ENCODE measurements at regions not wholly inside any gene's neighbourhood (a gene's known extent, or its start where the extent isn't known, plus 50 kb on each side); places are given as distances from the start of the nearest gene placed in this dataset.

DNA sequence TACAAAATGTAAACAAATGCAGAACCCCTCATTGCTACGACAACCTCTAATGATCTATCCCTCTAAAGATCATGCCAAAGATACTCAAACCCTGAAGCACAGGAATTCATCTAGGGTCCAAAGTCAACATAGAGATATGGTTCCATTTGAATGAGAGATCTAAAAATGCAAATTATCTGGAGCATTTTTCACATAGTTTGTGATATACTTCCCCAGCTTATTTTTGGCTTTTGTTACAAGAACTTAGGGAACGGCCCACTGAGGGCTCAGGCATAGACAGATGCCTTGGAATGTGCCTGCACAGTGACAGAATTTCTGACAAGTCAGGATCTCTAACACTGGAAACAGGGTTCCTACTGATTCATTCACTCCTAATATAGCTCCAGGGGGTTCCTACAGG lies 258.9 kb upstream of the THBS1 start:
- no peaks in the 10 kb centered on the region for H3K27me3 ChIP-seq (ENCODE audit: control insufficient read depth, insufficient read depth, low read length)
- H3K9me3 ChIP-seq (ENCODE audit: control insufficient read depth, low read length) = no peaks in the 10 kb centered on the region
- no peaks in the 10 kb centered on the region for H3K36me3 ChIP-seq (ENCODE audit: control insufficient read depth, insufficient read depth, low read length)
- H3K4me3 ChIP-seq (ENCODE audit: low read length) = no peak overlapping the region
- H3K4me1 ChIP-seq (ENCODE audit: control insufficient read depth, insufficient read depth, low read length) = no peaks in the 10 kb centered on the region
- H3K9ac ChIP-seq (ENCODE audit: low read length) = no peak overlapping the region

GRCh38 chr15:39323157-39323556 lies 257.7 kb upstream of the THBS1 start:
- Histone ChIP-seq H3K27me3 (ENCODE audit: control insufficient read depth, insufficient read depth, low read length) (no peaks in the 10 kb centered on the region), H3K9me3 (ENCODE audit: control insufficient read depth, low read length) (no peaks in the 10 kb centered on the region), H3K9ac (ENCODE audit: low read length) (no peak overlapping the region), H3K4me1 (ENCODE audit: control insufficient read depth, insufficient read depth, low read length) (no peaks in the 10 kb centered on the region), H3K4me3 (ENCODE audit: low read length) (no peak overlapping the region), H3K36me3 (ENCODE audit: control insufficient read depth, insufficient read depth, low read length) (no peaks in the 10 kb centered on the region)

GRCh38 chr15:39323706-39324105 lies 257.2 kb upstream of the THBS1 start:
- H3K9ac ChIP-seq (ENCODE audit: low read length) = no peak overlapping the region
- no peaks in the 10 kb centered on the region for H3K27me3 ChIP-seq (ENCODE audit: control insufficient read depth, insufficient read depth, low read length)
- H3K4me3 ChIP-seq (ENCODE audit: low read length) = no peak overlapping the region
- no peaks in the 10 kb centered on the region for H3K4me1 ChIP-seq (ENCODE audit: control insufficient read depth, insufficient read depth, low read length)
- H3K9me3 ChIP-seq (ENCODE audit: control insufficient read depth, low read length) = no peaks in the 10 kb centered on the region
- H3K36me3 ChIP-seq (ENCODE audit: control insufficient read depth, insufficient read depth, low read length) = no peaks in the 10 kb centered on the region

GRCh38 chr15:39326306-39326975 lies 254.4 kb upstream of the THBS1 start:
- Histone ChIP-seq H3K9ac (ENCODE audit: low read length) (no peak overlapping the region), H3K36me3 (ENCODE audit: control insufficient read depth, insufficient read depth, low read length) (no peaks in the 10 kb centered on the region), H3K4me3 (ENCODE audit: low read length) (no peak overlapping the region), H3K9me3 (ENCODE audit: control insufficient read depth, low read length) (no peaks in the 10 kb centered on the region), H3K27me3 (ENCODE audit: control insufficient read depth, insufficient read depth, low read length) (no peaks in the 10 kb centered on the region), H3K4me1 (ENCODE audit: control insufficient read depth, insufficient read depth, low read length) (no peaks in the 10 kb centered on the region)

DNA sequence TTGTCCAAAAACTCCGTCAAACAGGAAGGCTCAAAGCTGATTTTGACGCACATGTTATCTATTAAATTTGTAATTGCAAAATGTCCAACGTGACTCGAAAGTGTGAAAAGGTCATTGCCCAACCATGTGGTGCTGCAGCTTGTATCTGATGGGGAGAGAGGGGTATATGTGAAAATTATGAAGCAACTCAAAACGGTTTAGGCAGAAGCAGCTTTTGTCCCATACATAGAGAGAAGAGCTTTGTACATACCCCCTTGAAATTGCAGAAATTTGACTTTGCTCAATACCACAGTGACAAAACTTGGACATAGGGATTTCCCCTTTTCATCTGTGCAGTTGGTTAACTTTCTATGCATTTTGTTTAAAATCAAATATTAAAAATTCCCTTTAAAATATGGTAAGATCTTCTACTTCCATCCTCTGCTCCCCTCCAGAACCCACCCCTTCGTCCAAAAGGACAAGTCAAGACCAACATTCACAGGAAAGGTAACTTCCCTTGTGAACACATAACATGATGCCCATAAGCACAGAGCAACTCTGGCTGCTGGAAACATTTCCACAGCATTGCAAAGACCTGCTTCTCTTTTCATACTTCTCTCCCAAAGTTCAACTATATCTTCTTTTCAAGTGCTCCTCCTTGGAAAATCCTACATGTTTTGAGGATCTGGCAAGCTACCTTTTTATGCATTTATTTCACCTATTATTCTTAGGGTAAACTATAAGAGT lies 253.7 kb upstream of the THBS1 start:
- H3K9me3 ChIP-seq (ENCODE audit: control insufficient read depth, low read length) = no peaks in the 10 kb centered on the region
- no peaks in the 10 kb centered on the region for H3K36me3 ChIP-seq (ENCODE audit: control insufficient read depth, insufficient read depth, low read length)
- H3K4me1 ChIP-seq (ENCODE audit: control insufficient read depth, insufficient read depth, low read length) = no peaks in the 10 kb centered on the region
- H3K4me3 ChIP-seq (ENCODE audit: low read length) = no peak overlapping the region
- H3K27me3 ChIP-seq (ENCODE audit: control insufficient read depth, insufficient read depth, low read length) = no peaks in the 10 kb centered on the region
- H3K9ac ChIP-seq (ENCODE audit: low read length) = no peak overlapping the region

GRCh38 chr15:39330061-39330460 lies 250.8 kb upstream of the THBS1 start:
- H3K9ac ChIP-seq (ENCODE audit: low read length) = no peak overlapping the region
- no peaks in the 10 kb centered on the region for H3K4me1 ChIP-seq (ENCODE audit: control insufficient read depth, insufficient read depth, low read length)
- H3K4me3 ChIP-seq (ENCODE audit: low read length) = no peak overlapping the region

DNA sequence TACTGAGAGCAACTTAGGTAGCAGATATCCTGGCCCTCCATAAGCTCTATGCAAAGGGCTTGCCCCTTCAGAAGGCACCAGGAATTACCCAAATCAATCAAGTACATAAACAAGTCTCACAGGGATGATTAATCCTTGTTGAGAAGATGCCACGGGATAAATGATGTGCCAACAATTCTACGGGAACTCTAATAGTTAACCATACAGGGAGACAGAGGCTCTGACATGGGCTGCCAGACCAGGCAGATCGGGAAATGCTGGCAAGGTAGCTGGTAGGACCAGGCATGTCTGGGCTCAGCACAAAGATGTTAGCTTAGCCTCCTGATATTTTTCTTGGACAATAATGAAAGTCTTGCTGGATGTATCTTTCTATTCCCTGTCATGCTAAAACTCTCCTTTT lies 249.3 kb upstream of the THBS1 start:
- Histone ChIP-seq H3K36me3 (ENCODE audit: control insufficient read depth, insufficient read depth, low read length) (no peaks in the 10 kb centered on the region), H3K4me3 (ENCODE audit: low read length) (no peak overlapping the region), H3K27me3 (ENCODE audit: control insufficient read depth, insufficient read depth, low read length) (no peaks in the 10 kb centered on the region), H3K9me3 (ENCODE audit: control insufficient read depth, low read length) (no peaks in the 10 kb centered on the region), H3K4me1 (ENCODE audit: control insufficient read depth, insufficient read depth, low read length) (no peaks in the 10 kb centered on the region), H3K9ac (ENCODE audit: low read length) (no peak overlapping the region)

More at GRCh38 chr15:39330061-39330460, 250.8 kb upstream of the THBS1 start:
- Histone ChIP-seq H3K36me3 (ENCODE audit: control insufficient read depth, insufficient read depth, low read length) (no peaks in the 10 kb centered on the region), H3K9me3 (ENCODE audit: control insufficient read depth, low read length) (no peaks in the 10 kb centered on the region), H3K27me3 (ENCODE audit: control insufficient read depth, insufficient read depth, low read length) (no peaks in the 10 kb centered on the region)

DNA sequence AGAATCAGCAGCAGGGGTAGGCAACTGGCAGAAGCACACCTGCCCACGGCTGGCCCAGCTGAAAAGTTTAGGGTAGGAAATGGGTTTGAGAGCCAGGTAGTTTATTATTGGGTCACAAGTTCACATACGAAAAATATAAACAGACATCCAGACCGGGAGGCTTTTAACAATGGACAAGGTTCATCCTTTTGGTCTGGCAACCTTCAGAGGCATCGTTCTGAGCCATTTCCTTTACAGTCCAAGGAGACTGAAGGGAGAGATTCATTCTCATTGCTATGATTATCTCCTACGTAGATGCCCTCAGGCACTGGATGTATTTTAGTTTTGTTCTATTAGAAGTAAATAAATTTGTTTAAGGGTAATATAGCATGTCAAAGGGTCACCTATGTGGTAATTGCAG lies 248.0 kb upstream of the THBS1 start:
- H3K36me3 ChIP-seq (ENCODE audit: control insufficient read depth, insufficient read depth, low read length) = no peaks in the 10 kb centered on the region
- no peaks in the 10 kb centered on the region for H3K27me3 ChIP-seq (ENCODE audit: control insufficient read depth, insufficient read depth, low read length)
- no peak overlapping the region for H3K9ac ChIP-seq (ENCODE audit: low read length)
- no peaks in the 10 kb centered on the region for H3K9me3 ChIP-seq (ENCODE audit: control insufficient read depth, low read length)
- no peaks in the 10 kb centered on the region for H3K4me1 ChIP-seq (ENCODE audit: control insufficient read depth, insufficient read depth, low read length)
- no peak overlapping the region for H3K4me3 ChIP-seq (ENCODE audit: low read length)

GRCh38 chr15:39333393-39333792 lies 247.5 kb upstream of the THBS1 start:
- H3K27me3 ChIP-seq (ENCODE audit: control insufficient read depth, insufficient read depth, low read length) = no peaks in the 10 kb centered on the region
- no peaks in the 10 kb centered on the region for H3K36me3 ChIP-seq (ENCODE audit: control insufficient read depth, insufficient read depth, low read length)
- H3K4me3 ChIP-seq (ENCODE audit: low read length) = no peak overlapping the region
- no peaks in the 10 kb centered on the region for H3K9me3 ChIP-seq (ENCODE audit: control insufficient read depth, low read length)
- no peaks in the 10 kb centered on the region for H3K4me1 ChIP-seq (ENCODE audit: control insufficient read depth, insufficient read depth, low read length)
- no peak overlapping the region for H3K9ac ChIP-seq (ENCODE audit: low read length)

DNA sequence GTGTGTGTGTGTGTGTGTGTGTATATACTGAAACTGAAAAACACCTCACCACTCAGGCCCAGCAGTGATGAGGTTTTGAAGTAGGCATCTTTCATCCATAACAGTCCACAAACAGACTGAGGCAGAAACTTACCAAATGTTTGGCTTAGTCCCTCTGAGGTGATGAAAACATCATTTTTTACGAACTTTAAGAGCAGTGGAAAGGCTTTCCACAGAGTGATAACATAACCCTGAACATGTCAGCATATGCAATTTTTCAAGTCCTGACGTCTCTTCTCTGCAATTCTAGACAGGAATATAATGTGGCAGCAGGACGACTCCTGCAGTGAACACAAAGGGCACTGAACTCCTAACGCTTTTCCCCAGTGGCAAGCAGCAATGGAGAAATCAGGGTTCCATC lies 247.0 kb upstream of the THBS1 start:
- H3K9me3 ChIP-seq (ENCODE audit: control insufficient read depth, low read length) = no peaks in the 10 kb centered on the region
- no peaks in the 10 kb centered on the region for H3K27me3 ChIP-seq (ENCODE audit: control insufficient read depth, insufficient read depth, low read length)
- no peak overlapping the region for H3K9ac ChIP-seq (ENCODE audit: low read length)
- H3K36me3 ChIP-seq (ENCODE audit: control insufficient read depth, insufficient read depth, low read length) = no peaks in the 10 kb centered on the region
- H3K4me1 ChIP-seq (ENCODE audit: control insufficient read depth, insufficient read depth, low read length) = no peaks in the 10 kb centered on the region
- H3K4me3 ChIP-seq (ENCODE audit: low read length) = no peak overlapping the region

- no peaks in the 10 kb centered on the region for H3K4me1 ChIP-seq (ENCODE audit: control insufficient read depth, insufficient read depth, low read length)
- no peaks in the 10 kb centered on the region for H3K27me3 ChIP-seq (ENCODE audit: control insufficient read depth, insufficient read depth, low read length)
Observed at GRCh38 chr15:39336926-39337325, 244.0 kb upstream of the THBS1 start.

DNA sequence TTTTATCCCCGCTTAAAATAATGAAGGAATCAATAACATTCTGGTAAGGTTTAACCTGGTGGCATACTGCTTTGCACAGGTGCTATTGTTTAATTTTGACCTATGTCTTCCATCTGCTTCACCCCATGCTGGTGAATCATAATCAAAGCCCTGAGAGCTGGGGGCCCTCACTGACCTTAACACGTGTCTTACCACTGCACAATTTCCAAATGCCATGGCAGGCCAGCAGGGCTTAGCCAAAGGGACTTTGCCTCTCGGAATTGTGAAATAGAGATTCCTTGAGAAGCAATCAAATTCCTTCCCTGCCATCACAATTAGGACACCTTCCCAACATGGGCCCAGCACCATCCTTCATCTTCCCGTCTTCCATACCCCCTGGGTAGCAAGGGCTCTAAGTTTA lies 242.6 kb upstream of the THBS1 start:
- Histone ChIP-seq H3K4me3 (ENCODE audit: low read length) (no peak overlapping the region), H3K36me3 (ENCODE audit: control insufficient read depth, insufficient read depth, low read length) (no peaks in the 10 kb centered on the region), H3K27me3 (ENCODE audit: control insufficient read depth, insufficient read depth, low read length) (no peaks in the 10 kb centered on the region), H3K9ac (ENCODE audit: low read length) (no peak overlapping the region), H3K9me3 (ENCODE audit: control insufficient read depth, low read length) (no peaks in the 10 kb centered on the region), H3K4me1 (ENCODE audit: control insufficient read depth, insufficient read depth, low read length) (no peaks in the 10 kb centered on the region)

More at GRCh38 chr15:39336926-39337325, 244.0 kb upstream of the THBS1 start:
- no peak overlapping the region for H3K9ac ChIP-seq (ENCODE audit: low read length)
- H3K36me3 ChIP-seq (ENCODE audit: control insufficient read depth, insufficient read depth, low read length) = no peaks in the 10 kb centered on the region
- no peaks in the 10 kb centered on the region for H3K9me3 ChIP-seq (ENCODE audit: control insufficient read depth, low read length)
- no peak overlapping the region for H3K4me3 ChIP-seq (ENCODE audit: low read length)
